ENCODE measurements at regions not wholly inside any gene's neighbourhood (a gene's known extent, or its start where the extent isn't known, plus 50 kb on each side); places are given as distances from the start of the nearest gene placed in this dataset.

DNA sequence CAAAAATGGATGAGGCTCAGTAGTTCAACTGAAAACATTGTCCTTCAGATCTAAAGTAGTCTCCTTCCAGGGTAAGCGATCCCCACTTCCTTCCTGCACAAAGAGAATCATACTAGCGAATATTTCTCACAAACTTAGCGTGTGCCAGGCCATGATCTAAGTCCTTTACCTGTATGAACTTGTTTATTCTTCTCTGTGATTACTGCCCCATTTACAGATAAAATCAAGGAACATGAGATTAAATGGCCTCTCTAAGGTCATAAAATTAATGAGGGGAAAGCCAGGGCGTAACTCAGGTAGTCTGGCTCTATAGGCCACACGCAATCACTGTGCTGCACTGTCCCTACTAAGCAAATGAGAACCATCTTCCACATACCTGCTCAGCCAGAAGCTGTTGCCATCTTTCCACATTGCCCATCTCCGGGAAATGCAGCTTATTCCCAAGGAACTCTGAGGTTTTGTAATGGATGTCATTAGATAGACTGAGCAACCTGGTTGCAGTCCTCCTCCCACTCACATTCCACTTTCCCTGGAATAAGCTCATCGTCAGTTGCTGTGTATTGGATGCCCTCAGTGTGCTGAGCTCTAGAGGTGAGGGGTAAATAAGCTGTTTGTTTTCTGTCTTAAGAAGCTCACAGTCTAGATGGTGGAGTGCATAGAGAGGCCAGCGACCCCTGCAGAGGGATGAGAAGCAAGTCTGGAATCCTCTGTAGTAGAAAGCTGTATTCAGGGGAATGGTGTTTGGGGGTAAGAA, 146.3 kb downstream of the SNX19 start:
- TF ChIP-seq, protein P1, sequence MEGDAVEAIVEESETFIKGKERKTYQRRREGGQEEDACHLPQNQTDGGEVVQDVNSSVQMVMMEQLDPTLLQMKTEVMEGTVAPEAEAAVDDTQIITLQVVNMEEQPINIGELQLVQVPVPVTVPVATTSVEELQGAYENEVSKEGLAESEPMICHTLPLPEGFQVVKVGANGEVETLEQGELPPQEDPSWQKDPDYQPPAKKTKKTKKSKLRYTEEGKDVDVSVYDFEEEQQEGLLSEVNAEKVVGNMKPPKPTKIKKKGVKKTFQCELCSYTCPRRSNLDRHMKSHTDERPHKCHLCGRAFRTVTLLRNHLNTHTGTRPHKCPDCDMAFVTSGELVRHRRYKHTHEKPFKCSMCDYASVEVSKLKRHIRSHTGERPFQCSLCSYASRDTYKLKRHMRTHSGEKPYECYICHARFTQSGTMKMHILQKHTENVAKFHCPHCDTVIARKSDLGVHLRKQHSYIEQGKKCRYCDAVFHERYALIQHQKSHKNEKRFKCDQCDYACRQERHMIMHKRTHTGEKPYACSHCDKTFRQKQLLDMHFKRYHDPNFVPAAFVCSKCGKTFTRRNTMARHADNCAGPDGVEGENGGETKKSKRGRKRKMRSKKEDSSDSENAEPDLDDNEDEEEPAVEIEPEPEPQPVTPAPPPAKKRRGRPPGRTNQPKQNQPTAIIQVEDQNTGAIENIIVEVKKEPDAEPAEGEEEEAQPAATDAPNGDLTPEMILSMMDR (IDR thresholded peaks at IDR 0.05; ENCODE audit: low read depth, low read length): no peak
- DNase-seq (ENCODE audit: extremely low read depth, low read depth): no peak

DNA sequence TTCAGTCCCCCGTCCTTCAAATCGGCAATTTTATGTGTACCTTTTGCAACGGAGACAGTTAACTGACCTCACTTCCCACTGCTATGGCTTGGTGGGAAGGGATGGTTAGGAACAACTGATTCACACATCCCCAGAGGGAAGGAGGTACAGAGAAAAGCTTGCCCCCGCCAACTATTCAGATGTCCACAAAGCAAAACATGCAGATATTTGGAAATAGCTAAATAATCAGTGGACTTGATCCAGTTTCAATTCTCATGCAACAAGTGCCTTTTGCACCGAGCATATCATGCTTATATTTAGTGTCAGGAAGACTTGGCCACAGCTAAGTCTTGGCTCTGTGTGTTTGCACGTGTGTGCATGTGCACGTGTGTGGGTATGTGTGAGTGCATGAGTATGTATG, 144.6 kb downstream of the SNX19 start:
- TF ChIP-seq, protein P1 (IDR thresholded peaks at IDR 0.05; ENCODE audit: low read depth, low read length): no peak

DNA sequence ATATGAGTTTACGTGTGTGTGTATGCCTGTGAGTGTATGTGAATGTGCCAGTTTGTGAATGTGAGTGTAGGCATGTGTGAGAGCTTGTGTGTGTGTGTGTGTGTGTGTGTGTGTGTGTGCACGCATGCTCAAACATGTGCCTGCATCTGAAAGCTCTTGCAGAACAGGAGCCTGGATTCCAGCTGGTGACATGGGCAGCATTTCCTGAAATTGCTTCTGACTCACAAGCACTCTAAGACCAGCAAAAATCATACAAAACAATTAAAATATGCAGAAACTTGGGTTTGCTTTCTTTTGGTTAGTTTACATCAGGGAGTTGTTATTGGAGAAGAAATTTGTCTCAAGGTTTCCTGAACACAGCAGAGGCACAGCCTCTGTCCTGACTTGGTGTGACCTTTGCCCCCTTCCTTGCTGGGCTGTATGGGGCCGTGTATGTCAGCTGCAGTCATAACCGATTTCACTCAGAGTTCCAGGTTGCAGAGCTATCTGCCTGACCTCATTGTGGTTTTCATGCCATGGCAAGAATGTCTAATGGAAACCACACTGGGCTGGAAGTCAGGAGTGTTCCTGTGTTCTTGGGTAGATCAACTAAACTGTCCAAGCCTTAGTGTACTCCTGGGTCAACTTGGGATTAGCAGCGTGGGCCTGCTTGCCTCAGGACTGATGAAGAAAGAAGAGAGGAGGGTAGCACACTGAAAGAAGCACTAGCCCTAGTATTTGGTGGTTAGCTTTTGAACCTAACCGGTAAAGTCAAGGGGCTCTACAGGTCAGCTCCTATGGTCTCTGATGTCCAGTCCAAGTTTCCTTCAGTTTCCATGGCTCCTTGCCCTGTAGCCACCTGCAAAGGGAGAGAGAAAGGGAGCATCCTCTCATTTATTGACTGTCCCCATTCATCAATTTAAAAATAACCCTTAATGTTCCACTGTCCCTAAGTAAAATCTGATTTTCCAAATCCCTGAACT, 143.7 kb downstream of the SNX19 start:
- TF ChIP-seq, protein P1 (IDR thresholded peaks at IDR 0.05; ENCODE audit: low read depth, low read length): no peak

More for the DNA sequence above, 144.6 kb downstream of the SNX19 start:
- peak; percentile 81 for DNase-seq (ENCODE audit: extremely low read depth, low read depth)

DNA sequence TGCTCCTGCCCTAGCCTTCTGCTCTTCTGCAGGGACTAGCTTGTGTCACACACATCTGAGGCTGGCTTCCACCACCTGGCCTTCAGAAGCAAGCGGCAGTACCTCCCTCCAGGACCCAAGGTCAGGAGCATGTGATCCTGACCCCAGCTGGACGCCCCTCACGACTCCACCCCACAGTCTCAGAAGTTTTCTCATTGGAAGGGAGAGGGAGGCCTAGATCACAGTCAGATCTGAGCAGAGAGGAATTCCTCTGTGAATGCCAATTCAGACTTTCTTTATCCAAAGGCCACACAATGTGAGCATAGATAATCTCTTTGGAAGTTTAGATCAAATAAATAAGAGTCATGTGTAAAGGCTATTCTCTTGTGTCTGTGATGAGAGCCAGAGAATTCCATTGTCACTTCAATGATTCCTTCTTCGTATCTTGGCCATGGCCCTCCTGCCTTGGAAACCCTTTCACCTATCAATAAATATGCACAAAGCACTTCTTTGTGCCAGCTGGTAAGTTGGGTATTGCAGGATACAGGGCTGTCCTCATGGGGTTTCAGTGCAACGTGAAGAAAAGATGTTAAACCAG, 142.9 kb downstream of the SNX19 start:
- no peak for DNase-seq (ENCODE audit: extremely low read depth, low read depth)
- TF ChIP-seq, protein P1 (IDR thresholded peaks at IDR 0.05; ENCODE audit: low read depth, low read length): no peak

More for the DNA sequence above, 143.7 kb downstream of the SNX19 start:
- peak; percentile 97 for DNase-seq (ENCODE audit: extremely low read depth, low read depth)

DNA sequence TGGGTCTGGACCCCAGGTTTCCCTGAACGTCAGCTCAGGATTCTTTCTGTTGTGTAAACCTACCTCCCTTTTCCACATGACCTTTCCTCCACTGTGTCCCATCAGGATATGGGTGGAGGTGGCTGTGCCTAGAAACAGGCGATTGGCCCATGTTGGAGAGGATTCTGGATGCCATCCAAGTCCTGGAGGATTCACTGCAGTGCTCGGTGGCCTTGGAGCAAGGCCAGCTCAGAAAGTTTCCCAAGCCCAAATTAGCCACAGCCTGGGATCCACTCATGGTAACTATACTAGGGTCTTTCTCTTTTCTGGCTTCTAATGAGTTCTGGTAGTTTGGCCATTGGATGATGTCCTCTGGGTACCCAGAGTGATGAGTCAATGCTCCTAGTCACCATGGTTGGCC, 141.6 kb downstream of the SNX19 start:
- TF ChIP-seq, protein P1 (IDR thresholded peaks at IDR 0.05; ENCODE audit: low read depth, low read length): no peak
- DNase-seq (ENCODE audit: extremely low read depth, low read depth): no peak

DNA sequence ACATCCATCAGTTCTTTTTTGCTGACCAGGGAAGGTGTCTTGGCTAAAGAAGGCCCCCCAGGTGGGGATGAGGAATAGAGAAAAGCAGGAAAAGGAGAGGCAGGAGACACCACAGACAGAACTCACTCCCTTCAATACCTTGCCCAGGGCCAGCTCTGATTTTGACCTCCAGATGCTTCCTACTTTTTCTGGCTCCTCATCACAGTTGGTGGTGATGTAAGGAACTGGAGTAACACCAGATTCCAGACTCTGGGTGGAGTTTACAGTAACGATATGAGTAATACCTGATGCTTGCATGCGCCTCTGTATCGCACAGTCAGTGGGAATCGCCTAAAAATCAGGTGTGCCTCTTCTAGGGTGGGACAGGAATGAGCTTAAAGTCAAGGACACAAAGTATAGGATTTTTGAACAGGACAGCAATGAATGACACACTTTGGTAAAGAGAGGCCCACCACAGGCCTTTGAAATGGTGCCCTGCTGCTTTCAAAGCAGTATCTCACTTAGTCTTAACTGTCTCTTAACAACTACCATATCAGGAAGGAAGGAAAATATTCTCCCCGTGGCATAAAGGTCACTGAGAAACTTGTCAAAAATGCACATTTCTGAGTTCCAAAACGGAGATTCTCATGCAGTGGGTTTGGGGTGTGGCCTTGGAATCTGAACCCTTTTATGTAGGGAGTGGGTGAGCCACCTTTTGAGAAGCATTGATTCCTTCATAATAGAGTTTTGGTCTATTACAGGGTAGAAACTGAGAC, 140.8 kb downstream of the SNX19 start:
- DNase-seq (ENCODE audit: extremely low read depth, low read depth): no peak
- TF ChIP-seq, protein P1 (IDR thresholded peaks at IDR 0.05; ENCODE audit: low read depth, low read length): no peak

All from AG09319 (cell line).